Panc1 (cell line): ENCODE measurements at regions not wholly inside any gene's neighbourhood (a gene's known extent, or its start where the extent isn't known, plus 50 kb on each side); places are given as distances from the start of the nearest gene placed in this dataset.

Experiments
- CTCF ChIP-seq: fragments of 450-650 bp; IDR thresholded peaks from 2 replicates; pipeline ENCODE4 v1.5.1; 2017; ENCODE audit warnings: mild to moderate bottlenecking
- POLR2AphosphoS5 ChIP-seq: IDR thresholded peaks from 2 replicates; pipeline ENCODE4 v1.6.1; 2012; ENCODE audit warnings: mild to moderate bottlenecking, low read depth, low read length, moderate library complexity
- SIN3A ChIP-seq: IDR thresholded peaks from 2 replicates; pipeline ENCODE4 v1.6.1; 2012; ENCODE audit warnings: low read depth, mild to moderate bottlenecking, low read length, moderate library complexity, borderline replicate concordance; ENCODE audit not compliant: insufficient read depth
- TCF7L2 ChIP-seq: IDR thresholded peaks from 2 replicates; pipeline ENCODE4 v1.6.1; 2011; ENCODE audit warnings: mild to moderate bottlenecking, low read depth, low read length, inconsistent platforms

GRCh38 chr18:41457765-41458326 is 497.2 kb upstream of the PIK3C3 start:
- TF ChIP-seq CTCF (no peak), POLR2AphosphoS5 (no peak), SIN3A (no peak), TCF7L2 (no peak)
